Keratinocyte (primary cell): ENCODE measurements at regions not wholly inside any gene's neighbourhood (a gene's known extent, or its start where the extent isn't known, plus 50 kb on each side); places are given as distances from the start of the nearest gene placed in this dataset.

Source experiments
- CTCF ChIP-seq, 3 experiments: IDR thresholded peaks in 1 of 3; conservative IDR thresholded peaks in 1 of 3; optimal IDR thresholded peaks in 1 of 3; 2 replicates in 2 of 3; 3 replicates in 1 of 3; pipeline versions ENCODE3 to v1.5.1; 2011; ENCODE audit warnings: low read length in 3 of 3, mild to moderate bottlenecking in 3 of 3, moderate library complexity in 2 of 3, control low read depth in 1 of 3, inconsistent platforms in 1 of 3; ENCODE audit not compliant: insufficient read depth in 2 of 3; ENCODE audit errors: extremely low read depth in 1 of 3
- EZH2 ChIP-seq: IDR thresholded peaks from one replicate; pipeline ENCODE4 v1.6.1; 2012; ENCODE audit warnings: inconsistent platforms, mild to moderate bottlenecking, low read length, moderate library complexity

- TF ChIP-seq CTCF (optimal IDR thresholded peaks at IDR 0.05 in 1 of 3, IDR thresholded peaks at IDR 0.05 in 1 of 3, conservative IDR thresholded peaks at IDR 0.05 in 1 of 3; ENCODE audit: extremely low read depth in 1 of 3, insufficient read depth in 2 of 3, low read length in 3 of 3): no peak
- no peak for TF ChIP-seq EZH2
These were observed 161.1 kb upstream of the ZMIZ1 start for GRCh38 chr10:78907551-78908211.
